ENCODE measurements at regions not wholly inside any gene's neighbourhood (a gene's known extent, or its start where the extent isn't known, plus 50 kb on each side); places are given as distances from the start of the nearest gene placed in this dataset.

- TF ChIP-seq POLR2AphosphoS5 (IDR thresholded peaks at IDR 0.05; ENCODE audit: borderline replicate concordance, low read depth, low read length) = no peak
- TF ChIP-seq EZH2 (IDR thresholded peaks at IDR 0.05) = no peak
- TF ChIP-seq FOXP2 (optimal IDR thresholded peaks at IDR 0.05; ENCODE audit: control extremely low read depth, extremely low read length, insufficient read depth) = no peak
Observed at GRCh38 chr16:21524068-21524751, 75.2 kb upstream of the METTL9 start.

Data from SK-N-MC (cell line).